Middle frontal gyrus (tissue), 1 donor: ENCODE measurements at regions not wholly inside any gene's neighbourhood (a gene's known extent, or its start where the extent isn't known, plus 50 kb on each side); places are given as distances from the start of the nearest gene placed in this dataset.

Source experiments
- DNase-seq: peaks from one replicate; pipeline ENCODE4 v3.0.0-alpha.2; 2015; ENCODE audit warnings: low spot score; ENCODE audit errors: extremely low spot score

DNA sequence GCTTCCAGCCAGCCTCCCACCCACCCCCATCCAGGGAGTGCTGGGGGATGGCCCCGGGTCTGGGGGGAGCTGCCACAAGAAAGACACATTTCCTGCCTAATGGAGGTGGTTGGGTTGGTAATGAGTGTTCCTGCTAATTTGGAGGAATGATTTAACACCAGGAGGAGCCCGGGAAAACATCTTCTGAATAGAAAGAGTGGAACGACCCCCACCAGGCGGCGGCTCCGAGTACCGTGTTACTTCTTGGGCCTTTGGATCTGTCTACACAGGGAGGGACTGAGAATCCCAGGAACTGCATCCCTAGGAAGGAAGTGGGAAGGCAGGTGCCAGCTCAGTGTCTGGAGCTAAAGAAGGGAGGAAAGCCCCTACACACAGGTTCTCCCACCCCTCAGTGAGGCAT is 64.6 kb downstream of the TSPAN17 start:
- DNase-seq, result no peak

DNA sequence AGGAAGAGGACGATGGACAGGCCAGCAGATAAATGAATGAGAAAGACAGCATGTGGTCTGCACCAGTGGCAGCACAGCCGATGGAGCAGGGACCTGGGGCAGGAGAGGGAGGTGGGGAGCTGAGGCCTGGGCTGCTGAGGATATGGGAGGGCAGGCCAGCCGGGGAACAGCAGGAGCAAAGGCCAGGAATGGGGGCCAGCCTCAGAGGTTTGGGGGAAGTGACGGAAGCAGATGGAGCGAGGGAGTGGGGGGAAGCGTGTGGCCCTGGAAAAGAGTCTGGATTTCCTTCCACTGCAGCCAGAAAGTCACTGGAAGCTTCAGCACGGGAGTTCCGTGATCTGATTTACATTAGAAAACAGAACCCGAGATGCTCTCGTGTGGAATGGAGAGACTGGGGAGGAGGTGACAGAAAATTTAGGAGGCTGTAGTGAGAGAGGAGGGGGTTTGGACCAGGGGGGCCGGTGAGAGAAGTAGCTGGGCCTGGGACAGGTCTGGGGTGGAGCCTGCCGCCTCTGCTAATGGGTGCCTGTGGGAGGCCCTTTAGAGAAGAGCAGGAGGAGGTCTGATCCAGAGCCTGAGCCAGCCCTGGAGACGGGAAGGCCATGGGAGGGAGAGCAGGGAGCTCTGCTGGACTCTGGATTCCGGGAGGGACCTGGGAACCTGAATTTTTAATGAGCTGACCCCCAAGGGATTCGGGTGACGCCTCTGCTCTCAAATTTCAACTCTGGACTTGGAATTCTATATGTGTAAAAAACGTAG is 65.4 kb downstream of the TSPAN17 start:
- no peak for DNase-seq

DNA sequence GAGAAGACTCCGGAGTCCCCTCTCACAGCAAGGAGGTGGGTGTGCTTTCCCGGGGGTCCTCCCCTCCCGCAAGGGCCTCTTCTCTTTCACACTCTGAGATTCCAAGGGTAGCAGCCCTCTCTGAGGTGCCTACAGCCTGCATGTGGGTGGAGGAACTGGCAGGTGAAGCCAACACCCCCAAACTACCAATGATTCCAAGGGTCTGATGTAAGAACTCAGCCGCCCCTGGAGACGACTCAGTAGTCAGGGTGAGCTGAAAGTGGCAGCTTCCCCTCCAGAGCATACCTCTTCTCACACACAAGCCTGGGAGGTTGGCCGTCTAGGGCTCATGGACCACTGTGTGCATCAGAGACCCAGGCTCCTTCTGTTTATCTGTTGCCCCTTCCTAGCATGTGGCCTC is 66.1 kb downstream of the TSPAN17 start:
- DNase-seq, result no peak

DNA sequence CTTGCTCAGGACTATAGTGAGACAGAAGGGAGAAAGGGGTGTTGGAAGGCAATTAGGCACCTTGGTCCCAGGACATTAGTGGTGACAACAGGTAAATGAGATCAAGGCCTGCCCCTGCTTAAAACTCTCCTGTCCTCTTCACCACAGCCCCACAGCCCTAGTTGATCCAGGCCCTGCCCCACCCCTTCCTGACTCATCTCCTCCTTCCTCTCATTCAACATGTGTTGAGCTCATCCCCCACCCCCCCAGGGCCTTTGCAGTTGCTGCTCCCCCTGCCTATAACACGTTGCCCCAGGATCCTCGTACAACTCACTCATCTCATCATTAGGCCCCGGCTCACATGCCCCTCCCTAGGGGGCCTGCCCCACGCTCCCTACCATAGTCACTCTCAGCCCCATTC is 66.8 kb downstream of the TSPAN17 start:
- no peak for DNase-seq

DNA sequence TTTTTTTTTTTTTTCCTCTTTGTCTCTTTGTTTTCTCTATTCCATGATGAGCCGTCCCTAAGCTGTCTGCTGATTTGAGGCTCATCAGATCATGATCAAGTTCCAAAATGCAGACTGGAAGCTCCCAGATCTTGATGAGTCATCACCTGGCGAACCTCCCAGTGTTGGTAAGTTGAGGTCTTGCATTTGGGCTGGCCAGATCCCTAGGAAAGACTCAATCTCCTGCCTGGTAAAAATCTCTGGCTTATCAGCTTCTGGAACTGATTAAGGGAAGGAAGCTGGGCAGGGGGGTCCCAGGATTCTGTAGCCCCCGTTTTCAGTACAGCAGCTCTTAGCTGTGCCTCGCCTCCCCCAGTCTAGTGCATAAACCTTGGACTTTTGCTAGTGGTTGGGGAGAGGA is 69.0 kb downstream of the TSPAN17 start:
- peak; percentile 34 for DNase-seq

DNA sequence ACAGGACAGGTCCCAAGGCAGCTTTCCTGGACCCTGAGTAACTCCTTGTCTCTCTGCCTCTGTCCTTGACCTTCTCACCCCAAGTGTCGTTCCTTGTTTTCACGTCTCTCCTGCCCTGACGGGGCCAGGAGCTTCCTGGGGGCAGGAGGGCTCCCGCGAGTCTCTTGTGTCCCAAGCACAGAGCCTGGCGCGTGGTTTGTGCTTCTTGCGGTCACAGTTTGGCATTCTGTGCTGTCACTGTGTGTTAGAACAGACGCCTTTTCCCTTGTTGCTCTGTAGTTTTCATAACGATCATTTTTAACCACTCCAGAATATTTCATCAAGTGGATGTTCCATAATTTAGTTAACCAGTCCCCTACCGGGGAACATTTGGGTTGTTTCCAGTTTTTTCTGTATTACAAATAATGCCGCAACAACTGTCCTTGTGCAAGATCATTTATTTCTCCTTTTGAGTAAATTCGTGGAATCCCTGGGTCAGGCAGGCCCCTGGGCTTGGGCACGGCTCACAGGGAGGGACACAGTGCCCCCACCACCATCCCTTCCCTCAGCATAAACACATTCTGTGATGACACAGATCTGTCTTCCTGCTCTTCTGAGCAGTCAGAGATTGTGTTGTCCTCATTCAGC is 71.9 kb downstream of the TSPAN17 start:
- DNase-seq, result no peak

DNA sequence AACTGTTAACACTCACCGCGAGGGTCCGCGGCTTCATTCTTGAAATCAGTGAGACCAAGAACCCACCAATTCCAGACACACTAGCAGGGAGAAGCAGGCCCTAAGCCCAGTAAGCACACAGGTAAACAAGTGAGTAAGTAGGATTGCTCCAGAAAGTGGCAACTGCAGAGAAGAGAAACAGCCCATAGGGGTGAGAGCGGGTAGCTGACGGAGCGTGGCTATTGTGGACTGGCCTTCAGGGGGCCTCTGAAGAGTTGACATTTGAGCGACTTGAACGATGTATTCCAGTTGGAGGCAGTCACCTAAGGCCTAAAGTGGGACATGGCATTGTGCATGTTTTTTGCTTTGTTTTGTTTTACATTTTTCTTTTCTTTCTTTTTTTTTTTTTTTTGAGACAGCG is 74.2 kb downstream of the TSPAN17 start:
- DNase-seq, result no peak

DNA sequence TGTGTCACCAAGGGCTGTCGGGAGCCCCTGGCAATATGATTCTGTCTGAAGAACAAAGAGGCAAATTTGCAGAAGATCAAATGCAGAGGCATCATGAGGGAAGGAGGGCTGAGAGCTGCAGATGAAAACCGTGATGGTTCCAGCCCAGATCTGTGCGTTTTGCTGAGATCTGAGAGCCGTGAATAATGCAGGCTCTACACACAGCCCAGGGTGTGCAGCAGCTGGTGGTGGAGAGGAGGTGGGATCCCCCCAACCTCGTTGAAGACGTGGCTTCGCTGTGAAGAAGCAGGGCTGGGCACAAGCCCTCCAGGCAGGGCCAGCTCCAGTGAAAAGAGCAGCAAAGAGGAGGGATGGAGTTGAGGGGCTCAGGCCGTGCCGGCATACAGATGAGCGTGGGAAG is 75.5 kb downstream of the TSPAN17 start:
- DNase-seq, result no peak

DNA sequence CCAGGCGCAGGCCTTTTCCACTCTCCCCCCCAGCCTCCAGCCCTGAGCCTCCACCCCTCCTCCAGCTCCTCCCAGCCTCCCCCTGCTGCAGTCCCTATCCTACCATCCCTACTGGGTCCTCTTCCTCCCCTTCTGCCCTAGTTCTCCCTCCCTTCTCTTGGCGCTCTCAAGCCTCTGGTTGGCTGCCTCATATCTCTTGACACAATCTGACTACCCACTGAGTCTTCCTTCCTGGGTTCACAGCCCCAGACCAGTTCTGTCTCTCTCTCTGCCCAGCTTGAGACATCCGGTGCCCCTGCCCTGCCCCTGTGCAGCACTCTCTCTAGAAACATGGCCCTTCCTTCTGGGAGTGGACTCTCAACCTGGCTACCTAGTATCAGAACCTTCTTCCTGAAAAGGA is 76.2 kb downstream of the TSPAN17 start:
- DNase-seq, result no peak

DNA sequence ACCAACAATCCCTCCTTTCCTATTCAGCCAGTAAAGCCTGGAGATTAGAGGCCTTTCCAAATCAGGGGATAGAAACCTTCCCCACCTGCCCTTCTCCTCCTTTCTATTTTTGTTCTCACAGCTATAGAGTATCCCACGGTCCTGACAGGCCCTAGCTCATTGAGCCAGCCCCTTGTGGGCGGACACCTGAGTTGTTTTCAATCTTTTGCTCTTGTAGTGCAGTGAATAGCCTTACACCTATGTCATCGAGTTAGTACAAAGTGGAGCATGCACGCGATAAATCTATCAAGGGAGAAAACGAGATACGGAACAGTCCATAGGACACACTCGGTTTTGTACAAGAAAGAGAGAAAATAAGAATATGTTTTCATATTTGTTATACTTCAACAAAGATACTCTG is 77.2 kb downstream of the TSPAN17 start:
- no peak for DNase-seq

DNA sequence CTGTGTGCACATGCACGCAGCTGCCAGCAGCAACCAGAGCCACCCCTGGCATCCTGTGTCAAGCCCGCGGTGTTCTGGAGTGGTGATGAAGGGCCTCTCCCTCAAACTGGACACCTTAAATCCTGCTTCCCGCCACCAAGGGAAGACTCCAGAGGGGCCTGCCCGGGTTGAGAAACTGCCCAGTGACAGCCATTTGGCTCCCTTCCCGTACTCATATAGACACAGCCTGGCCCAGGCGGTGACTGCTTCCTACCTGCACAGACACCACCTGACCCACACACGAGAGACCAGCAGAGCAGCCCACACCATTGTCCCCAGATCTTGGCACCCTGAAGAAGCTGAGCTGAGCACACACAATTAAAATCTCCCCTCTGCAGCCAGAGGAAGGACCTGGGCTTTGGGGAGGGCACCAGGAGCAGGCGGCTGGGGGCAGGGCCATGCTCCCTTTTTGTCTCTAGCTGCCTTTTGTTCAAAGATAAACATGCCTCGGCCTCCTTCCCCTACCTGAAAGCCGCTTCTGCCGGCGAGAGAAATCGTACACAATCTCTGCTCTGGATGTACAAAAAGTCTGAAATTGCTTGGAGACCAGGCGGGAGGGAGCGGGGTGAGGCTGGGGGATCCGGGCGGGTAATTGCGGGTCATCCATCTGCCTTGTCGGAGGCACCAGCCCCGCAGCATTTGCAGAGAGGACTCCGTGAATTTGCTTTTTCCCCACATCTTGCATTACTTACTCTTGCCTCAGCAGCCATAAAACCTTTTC is 78.4 kb downstream of the TSPAN17 start:
- no peak for DNase-seq

DNA sequence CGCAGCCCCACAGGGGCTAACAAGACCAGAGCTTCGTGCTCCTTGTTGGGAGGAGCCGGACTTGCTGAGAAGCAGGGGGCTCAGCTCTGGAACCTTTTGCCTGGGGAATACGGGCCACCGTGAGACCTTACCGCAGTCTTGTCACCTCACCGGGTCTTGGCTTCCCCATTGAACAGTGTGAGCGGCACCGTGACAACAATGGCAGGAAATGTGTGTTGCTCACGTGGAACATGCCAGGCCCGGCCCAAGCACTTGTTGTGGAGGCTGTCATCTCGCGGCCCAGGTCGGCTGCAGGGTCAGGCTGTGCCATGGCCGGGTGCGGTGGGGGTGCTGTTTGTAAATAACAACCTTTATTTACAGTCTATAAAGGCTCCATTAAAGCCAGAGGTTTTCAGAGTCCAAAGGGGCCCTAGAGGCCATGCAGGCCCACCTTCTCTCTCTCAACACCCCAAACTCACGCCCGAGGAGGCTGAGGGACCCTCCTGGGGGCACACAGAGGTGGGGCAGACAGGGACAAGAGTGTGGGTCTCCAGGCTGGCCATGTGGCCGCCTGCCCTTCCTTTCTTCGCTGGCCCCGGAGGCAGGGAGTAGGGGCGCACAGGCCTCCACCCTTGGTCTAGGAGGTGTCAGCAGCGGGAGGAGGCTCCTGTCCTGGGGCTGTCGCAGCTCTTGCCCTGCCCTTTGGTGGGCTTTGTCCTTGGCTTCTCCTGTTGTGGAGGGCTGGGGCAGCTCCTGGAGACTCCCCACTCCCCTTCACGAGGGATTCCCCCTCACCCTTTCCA is 79.7 kb downstream of the TSPAN17 start:
- no peak for DNase-seq

DNA sequence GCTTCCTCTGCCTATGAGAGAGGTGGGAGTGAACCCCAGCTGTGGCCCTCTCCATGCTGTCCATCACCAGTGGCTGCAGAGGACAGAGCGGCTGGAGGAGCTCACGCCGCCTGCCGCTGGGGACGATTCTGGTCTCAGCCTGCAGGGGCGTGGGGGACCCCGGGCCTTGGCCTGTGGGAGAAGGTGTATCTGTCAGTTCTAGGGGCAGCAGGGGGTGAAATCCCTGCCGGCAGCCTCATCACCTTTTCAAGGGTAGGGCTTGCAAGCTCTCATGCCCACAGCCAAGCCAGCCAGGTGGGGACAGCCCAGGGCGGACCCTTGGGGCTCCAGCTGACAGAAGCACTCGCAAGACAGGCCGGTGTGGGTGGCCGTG is 80.2 kb downstream of the TSPAN17 start:
- no peak for DNase-seq

DNA sequence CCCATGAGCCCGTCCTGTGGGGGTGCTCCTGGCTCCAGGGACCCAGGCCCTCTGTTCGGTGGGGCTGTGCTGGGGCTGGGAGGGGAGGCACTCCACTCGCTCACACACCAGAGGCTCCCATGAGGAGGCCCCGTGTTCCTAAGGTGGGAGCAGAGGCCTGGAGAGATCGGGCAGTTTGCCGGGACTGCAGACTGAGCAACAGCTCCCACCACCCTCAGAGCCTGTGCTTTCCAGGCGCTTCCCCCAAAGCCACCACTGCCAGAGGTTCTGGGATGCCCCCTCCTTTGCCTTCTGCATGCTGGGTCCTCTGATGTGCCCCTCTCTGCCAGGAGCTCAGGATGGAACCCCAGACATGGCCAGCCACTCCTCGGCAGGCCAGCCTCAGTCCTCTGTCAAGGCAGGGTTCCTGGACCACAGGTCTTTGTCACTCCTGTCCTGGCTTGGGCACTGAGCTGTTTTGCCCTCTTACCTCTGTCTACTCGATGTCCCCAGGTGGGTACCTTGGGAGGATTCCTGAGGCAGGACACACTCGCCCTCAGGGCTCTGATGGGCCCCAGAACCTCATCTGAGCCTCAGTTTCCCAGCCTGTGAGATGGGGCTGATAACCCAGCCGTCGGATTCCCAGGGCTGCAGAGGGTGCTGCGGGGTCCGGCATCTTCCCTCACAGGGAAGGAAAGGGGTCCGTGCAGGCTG is 80.8 kb downstream of the TSPAN17 start:
- DNase-seq, result no peak

DNA sequence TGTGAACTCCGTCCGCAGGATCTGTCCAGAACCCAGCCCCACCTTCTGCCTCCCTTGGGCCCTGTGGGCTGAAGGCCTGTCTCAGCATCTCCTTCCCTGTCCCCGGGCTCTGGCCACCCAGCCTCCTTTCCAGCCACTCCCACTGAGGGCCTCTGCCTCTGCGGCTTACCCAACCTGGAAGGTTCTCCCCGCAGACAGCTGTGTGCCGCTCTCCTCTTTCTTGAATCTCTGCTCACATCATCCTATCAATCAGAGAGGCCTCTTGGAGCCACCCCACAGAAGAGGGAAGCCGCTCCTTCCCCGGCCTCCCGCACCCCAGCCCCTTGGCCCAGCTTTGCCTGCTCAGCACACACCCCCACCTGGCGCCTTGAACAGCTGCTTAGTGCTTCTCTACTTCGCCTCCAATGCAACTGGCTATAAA is 81.5 kb upstream of the UNC5A start:
- DNase-seq, result no peak

DNA sequence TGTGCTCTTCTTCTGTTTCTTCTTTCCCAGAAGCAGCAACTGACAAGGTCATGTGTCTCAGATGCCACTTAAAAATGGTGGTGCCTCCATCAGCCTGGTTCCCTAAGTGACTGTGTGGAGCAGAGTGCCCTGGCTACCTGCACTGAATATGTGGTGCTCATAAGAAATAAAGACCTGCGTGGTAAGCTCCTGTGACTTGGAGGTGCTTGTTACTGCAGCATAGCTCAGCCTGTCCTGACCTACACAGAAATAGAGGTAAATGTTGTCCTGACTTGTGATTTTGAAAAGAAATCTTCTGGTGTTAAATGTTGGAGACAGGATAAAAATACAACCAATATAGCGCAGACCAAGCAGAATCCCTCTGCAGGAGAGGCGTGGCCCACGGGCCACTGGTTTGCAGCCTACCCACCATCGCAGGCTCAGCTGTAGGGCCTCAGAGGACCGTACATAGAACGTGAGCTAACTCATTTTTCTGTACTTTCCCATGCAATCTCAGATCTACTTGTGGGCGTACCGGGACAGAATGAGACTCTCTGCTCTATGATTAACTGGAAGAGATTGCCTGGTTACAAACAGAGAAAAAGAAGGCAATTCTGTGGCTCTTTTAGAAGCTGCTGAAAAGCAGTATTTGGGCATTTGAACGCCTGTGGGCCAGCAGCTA is 79.4 kb upstream of the UNC5A start:
- peak; percentile 58 for DNase-seq

DNA sequence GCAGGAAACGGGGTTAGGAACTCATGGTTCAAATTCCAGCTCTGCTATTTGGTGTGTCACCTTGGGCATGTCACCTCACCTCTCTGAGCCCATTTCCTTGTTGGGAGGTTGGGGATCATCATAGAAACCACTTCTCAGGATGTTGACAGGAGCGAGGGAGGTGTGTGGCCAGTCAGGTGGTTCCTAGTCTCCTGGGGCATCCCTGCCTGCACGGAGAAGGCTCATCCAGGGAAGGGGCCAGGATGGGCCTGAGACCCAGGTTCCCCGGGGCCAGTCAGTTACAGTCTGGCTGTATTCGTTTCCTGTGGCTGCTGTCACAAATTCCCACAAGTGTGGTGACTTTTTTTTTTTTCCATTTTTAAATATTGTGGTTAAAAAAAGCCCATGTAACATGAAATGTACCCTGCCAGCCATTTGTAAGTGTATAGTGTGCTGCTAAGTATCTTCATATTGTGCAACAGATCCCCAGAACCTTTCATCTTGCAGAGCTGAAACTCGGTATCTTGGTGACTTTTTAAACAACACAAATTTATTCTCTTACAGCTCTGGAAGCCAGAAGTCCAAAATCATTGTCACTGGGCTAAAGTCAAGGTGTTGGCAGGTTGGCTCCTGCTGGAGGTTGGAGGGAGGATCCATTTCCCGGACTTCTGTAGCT is 78.7 kb upstream of the UNC5A start:
- DNase-seq, result no peak

DNA sequence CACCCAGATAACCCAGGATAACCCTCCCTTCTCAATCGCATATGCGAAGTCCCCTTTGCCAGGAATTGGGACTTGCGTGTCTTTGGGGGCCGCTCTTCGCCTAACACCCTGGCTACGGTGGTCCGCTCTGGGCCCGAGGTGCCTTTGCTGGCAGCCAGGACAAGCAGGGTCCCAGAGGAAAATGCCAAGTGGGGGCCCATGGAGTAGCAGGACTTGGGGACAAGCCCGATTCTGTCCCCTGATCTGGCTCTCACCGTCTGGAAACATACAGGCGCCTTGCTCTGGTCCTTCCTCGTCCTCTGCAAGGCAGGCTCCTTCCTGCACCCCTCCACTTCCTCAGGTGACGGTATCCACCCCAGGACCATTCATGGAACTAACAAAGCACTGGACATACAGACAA is 78.1 kb upstream of the UNC5A start:
- no peak for DNase-seq

DNA sequence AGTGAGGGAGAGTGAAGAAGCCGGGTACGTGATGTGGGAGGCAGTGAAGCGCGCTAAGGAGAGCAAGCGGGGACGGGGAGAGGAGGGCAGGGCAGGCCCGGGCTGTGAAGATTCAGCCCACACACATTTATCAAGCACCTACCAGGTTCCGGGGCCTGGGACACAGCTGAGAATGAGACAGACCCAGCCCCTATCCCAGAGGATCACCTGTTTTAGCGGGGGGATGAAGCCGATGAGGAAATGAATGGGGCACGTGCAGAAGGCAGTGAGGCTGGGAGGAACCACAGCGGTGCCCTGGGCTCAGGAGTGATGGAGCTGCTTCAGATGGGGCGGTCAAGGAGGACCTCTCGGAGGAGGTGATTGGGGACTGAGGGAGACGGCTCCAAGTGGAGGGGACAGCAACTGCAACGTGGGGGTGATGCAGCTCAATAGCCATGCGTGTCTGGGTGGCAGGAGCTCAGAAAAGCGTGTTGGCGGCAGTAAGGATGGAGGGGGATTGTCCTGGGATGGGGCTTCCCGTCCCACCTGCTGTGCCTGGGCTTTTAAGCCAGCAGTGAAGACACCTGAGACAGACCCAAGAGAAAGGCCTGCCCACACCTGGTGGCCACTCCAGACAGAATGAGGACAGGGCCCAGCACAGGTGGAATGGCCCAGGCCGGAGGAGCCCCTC is 77.5 kb upstream of the UNC5A start:
- DNase-seq, result no peak
